KMS-11 (cell line): ENCODE measurements at regions not wholly inside any gene's neighbourhood (a gene's known extent, or its start where the extent isn't known, plus 50 kb on each side); places are given as distances from the start of the nearest gene placed in this dataset.

ENCODE experiments used
- H2AFZ ChIP-seq: fragments of 200-600 bp; sonication (generic); 2 replicates; pipeline ENCODE4 v1.6.1; 2016; ENCODE audit warnings: antibody characterized with exemption, mixed run types, low read depth
- H3K27ac ChIP-seq: fragments of 200-600 bp; sonication (generic); 2 replicates; pipeline ENCODE4 v1.6.1; 2016; ENCODE audit warnings: mild to moderate bottlenecking, mixed run types
- H3K27me3 ChIP-seq: fragments of 200-600 bp; sonication (generic); 2 replicates; pipeline ENCODE4 v1.6.1; 2017; ENCODE audit warnings: mild to moderate bottlenecking, low read depth, mixed run types, moderate library complexity; ENCODE audit not compliant: insufficient read depth
- H3K36me3 ChIP-seq: fragments of 200-600 bp; sonication (generic); 2 replicates; pipeline ENCODE4 v1.6.1; 2017; ENCODE audit warnings: mild to moderate bottlenecking, mixed run types; ENCODE audit not compliant: insufficient read depth
- H3K4me1 ChIP-seq: fragments of 200-600 bp; sonication (generic); 2 replicates; pipeline ENCODE4 v1.6.1; 2016; ENCODE audit warnings: mild to moderate bottlenecking, low read depth, mixed run types; ENCODE audit not compliant: poor library complexity, severe bottlenecking
- H3K4me2 ChIP-seq: fragments of 200-600 bp; sonication (generic); 2 replicates; pipeline ENCODE4 v1.7.0; 2016; ENCODE audit warnings: mild to moderate bottlenecking, mixed run types
- H3K4me3 ChIP-seq: fragments of 200-600 bp; sonication (generic); IDR thresholded peaks from 2 replicates; pipeline ENCODE4 v1.6.1; 2017; ENCODE audit warnings: low read depth, low read length, mixed read lengths; ENCODE audit not compliant: insufficient read depth
- H3K79me2 ChIP-seq: fragments of 200-600 bp; sonication (generic); 2 replicates; pipeline ENCODE4 v1.6.1; 2016; ENCODE audit warnings: low read depth, mixed run types; ENCODE audit not compliant: insufficient read depth
- H3K9ac ChIP-seq: fragments of 200-600 bp; sonication (generic); 2 replicates; pipeline ENCODE4 v1.6.1; 2016; ENCODE audit warnings: mild to moderate bottlenecking, mixed run types
- H4K20me1 ChIP-seq: fragments of 200-600 bp; sonication (generic); 2 replicates; pipeline ENCODE4 v1.6.1; 2016; ENCODE audit warnings: mild to moderate bottlenecking, mixed run types; ENCODE audit not compliant: insufficient read depth
- TF ChIP-seq, protein P1 (sequence below): fragments of 200-600 bp; sonication (generic); conservative IDR thresholded peaks from 2 replicates; pipeline ENCODE4 v1.6.1; 2017; ENCODE audit warnings: low read depth, mild to moderate bottlenecking, antibody characterized with exemption, low read length, moderate library complexity, mixed read lengths

DNA sequence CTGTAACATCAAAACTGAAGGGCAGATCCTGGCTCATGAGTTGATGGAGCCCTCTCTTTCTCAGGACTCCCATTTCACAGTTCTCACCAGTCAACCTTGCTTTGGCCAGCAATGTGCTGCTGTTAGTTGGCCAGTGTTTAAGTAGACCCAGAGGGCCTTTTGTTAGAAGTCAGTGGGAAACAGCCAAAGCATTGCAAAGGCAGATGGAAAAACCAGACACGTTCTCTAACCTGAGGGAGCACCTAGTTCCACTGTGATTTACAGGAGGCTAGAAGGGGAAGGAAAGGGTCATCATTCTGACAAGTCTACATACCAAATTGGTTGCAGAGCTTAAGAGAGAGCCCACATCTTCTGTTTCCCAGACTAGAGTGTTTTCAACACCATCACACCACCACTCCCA, 196.4 kb downstream of the OPA1 start:
- Histone ChIP-seq H3K4me2 (no peak overlapping the region), H3K27ac (no peak overlapping the region), H3K27me3 (no peaks in the 10 kb centered on the region), H4K20me1 (no peaks in the 10 kb centered on the region), H2AFZ (no peak overlapping the region), H3K4me1 (no peaks in the 10 kb centered on the region), H3K79me2 (no peaks in the 10 kb centered on the region), H3K9ac (no peak overlapping the region), H3K4me3 (no peak overlapping the region), H3K36me3 (no peaks in the 10 kb centered on the region)
- TF ChIP-seq, protein P1, sequence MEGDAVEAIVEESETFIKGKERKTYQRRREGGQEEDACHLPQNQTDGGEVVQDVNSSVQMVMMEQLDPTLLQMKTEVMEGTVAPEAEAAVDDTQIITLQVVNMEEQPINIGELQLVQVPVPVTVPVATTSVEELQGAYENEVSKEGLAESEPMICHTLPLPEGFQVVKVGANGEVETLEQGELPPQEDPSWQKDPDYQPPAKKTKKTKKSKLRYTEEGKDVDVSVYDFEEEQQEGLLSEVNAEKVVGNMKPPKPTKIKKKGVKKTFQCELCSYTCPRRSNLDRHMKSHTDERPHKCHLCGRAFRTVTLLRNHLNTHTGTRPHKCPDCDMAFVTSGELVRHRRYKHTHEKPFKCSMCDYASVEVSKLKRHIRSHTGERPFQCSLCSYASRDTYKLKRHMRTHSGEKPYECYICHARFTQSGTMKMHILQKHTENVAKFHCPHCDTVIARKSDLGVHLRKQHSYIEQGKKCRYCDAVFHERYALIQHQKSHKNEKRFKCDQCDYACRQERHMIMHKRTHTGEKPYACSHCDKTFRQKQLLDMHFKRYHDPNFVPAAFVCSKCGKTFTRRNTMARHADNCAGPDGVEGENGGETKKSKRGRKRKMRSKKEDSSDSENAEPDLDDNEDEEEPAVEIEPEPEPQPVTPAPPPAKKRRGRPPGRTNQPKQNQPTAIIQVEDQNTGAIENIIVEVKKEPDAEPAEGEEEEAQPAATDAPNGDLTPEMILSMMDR = no peak

DNA sequence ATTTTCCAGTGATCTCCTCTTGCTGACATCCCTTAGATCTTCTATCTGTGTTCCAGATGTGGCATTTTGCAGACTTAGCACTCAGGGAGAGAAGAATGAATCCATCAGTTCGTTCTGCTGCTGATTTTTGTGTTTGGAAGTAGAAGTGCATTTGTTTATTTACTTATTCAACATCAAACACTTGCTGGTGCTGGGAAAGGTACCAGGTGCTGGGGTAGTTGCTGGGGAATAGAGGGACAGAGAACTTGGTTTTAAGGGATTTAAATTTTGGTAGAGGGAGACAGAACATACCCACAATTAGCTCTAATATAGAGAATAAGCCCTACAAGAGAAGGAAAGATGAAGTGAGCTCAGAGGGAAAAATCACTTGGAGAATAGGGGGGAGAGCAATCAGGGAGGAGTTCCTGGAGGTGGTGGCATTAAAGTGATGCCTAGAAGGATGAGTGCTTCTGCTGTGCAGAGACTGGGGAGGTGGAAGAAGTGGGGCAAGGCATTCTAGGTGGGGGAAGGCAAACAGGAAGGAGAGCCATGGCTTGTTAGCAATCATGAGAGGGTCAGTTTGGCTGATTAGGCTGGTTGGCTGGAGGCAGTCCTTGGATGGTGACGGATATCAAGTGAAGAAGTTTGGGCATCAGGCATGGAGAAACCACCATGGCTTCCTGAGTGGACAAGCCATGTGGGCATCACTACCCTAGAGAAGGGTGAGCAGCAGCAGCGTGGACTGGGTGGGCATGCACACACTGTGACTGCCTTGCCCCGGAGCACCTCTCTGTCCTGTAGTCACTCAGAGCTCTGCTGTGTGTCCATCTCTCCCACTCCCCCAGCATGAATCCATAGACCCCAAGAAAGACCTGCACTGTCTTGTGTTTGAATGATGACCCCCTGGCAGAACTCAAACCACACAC, 197.3 kb downstream of the OPA1 start:
- TF ChIP-seq, protein P1 = no peak
- Histone ChIP-seq H3K4me3 (no peak overlapping the region), H3K36me3 (no peaks in the 10 kb centered on the region), H3K79me2 (no peaks in the 10 kb centered on the region), H3K27ac (no peak overlapping the region), H4K20me1 (no peaks in the 10 kb centered on the region), H3K4me1 (no peaks in the 10 kb centered on the region), H2AFZ (no peak overlapping the region), H3K9ac (no peak overlapping the region), H3K27me3 (no peaks in the 10 kb centered on the region), H3K4me2 (no peak overlapping the region)

DNA sequence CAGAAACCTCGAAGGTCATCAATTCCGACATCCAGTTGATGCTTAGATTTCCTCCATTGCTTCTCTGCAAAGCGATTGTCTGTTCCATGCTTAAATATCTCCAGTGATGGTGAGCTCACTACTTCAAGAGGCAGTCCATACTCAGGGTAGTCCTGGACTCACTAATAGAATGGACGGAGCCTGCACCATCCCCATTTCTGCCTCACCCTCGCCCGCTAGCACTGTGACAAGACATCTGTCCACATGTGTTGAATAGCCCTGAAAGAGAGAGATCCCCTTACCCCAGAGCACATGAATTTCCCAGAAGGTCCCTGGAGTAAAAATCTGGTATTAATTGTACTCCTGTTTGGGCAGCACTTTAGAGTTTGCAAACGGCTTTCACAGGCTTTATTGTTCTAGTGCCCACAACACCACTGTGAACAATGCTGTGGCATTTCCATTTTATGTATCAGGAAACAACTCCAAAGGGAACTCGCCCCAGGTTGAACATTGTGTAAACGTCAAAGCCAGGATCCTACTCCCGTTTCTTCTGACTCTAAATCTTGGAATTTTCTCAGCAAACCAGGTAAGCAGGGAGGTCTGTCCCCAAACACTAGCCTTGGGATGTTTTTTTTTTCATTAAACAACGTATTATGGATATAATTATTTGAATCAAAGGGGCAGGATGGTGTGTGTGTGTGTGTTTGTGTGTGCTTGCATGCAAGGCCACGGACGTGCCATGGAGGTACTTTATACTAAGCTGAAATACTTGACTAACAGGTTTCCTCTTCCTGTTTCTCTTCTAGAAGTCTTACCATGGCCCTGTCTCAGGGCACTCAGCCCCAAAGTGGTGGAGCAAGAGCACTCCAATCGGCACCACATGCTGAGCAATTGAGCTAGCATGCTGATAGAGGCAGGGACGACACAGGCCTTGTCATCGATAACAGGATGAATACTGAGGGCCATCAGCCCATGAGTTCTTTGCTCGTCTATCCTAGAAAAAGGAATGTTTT, 198.3 kb downstream of the OPA1 start:
- Histone ChIP-seq H3K4me1 (no peaks in the 10 kb centered on the region), H3K9ac (no peak overlapping the region), H3K4me3 (no peak overlapping the region), H3K4me2 (no peak overlapping the region), H3K79me2 (no peaks in the 10 kb centered on the region), H3K27me3 (no peaks in the 10 kb centered on the region), H2AFZ (no peak overlapping the region), H3K27ac (no peak overlapping the region), H3K36me3 (no peaks in the 10 kb centered on the region), H4K20me1 (no peaks in the 10 kb centered on the region)
- TF ChIP-seq, protein P1 = no peak

DNA sequence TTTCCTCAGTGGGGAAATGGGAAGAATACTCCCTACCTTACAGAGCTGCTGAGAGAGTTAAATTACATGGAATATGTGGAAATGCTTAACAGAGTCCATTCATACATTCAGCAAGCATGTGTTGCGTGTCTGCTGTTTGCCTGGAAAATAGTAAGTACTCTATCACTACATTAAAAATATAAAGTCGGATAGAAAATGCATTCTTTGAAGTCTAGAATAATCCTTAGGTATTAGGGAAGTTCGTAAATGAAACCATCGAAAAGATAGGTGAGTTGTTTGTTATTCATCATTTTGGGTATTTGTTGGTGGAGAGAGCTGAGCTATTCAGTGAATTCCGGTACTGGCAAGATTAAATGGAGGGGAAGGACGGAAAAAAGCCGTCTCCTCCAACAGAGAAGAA, 200.1 kb downstream of the OPA1 start:
- Histone ChIP-seq H3K4me2 (no peak overlapping the region), H3K27me3 (no peaks in the 10 kb centered on the region), H4K20me1 (no peaks in the 10 kb centered on the region), H3K27ac (no peak overlapping the region), H3K9ac (no peak overlapping the region), H3K4me3 (no peak overlapping the region), H3K79me2 (no peaks in the 10 kb centered on the region), H3K36me3 (no peaks in the 10 kb centered on the region), H2AFZ (no peak overlapping the region), H3K4me1 (no peaks in the 10 kb centered on the region)
- TF ChIP-seq, protein P1 = no peak
